GM12873 (cell line): ENCODE measurements at regions not wholly inside any gene's neighbourhood (a gene's known extent, or its start where the extent isn't known, plus 50 kb on each side); places are given as distances from the start of the nearest gene placed in this dataset.

Experiments
- TF ChIP-seq, protein P1 (sequence below): IDR thresholded peaks from 2 replicates; pipeline ENCODE4 v1.5.1; 2012; ENCODE audit warnings: low read depth, mild to moderate bottlenecking, moderate library complexity, low read length, control low read depth; ENCODE audit not compliant: insufficient read depth; ENCODE audit errors: missing control alignments

DNA sequence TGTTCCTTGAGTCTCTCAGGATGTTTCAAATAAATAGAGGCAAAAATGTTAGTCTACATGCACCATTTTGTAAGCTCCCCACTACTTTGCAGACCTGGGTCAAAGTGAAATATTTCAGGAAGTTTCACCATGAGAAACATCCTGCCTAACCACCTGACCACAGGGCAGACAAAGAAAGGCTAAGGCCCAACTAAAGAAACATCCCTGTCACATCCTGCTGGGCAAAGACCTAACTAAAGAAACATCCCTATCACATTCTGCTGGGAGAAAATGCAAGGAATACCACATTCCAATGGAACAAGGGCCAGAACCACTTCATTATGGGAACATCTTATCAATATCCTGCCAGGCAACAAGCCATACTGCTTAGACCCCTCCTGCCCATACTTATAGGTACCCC, 1303.4 kb downstream of the TECRL start:
- TF ChIP-seq, protein P1, sequence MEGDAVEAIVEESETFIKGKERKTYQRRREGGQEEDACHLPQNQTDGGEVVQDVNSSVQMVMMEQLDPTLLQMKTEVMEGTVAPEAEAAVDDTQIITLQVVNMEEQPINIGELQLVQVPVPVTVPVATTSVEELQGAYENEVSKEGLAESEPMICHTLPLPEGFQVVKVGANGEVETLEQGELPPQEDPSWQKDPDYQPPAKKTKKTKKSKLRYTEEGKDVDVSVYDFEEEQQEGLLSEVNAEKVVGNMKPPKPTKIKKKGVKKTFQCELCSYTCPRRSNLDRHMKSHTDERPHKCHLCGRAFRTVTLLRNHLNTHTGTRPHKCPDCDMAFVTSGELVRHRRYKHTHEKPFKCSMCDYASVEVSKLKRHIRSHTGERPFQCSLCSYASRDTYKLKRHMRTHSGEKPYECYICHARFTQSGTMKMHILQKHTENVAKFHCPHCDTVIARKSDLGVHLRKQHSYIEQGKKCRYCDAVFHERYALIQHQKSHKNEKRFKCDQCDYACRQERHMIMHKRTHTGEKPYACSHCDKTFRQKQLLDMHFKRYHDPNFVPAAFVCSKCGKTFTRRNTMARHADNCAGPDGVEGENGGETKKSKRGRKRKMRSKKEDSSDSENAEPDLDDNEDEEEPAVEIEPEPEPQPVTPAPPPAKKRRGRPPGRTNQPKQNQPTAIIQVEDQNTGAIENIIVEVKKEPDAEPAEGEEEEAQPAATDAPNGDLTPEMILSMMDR = no peak

DNA sequence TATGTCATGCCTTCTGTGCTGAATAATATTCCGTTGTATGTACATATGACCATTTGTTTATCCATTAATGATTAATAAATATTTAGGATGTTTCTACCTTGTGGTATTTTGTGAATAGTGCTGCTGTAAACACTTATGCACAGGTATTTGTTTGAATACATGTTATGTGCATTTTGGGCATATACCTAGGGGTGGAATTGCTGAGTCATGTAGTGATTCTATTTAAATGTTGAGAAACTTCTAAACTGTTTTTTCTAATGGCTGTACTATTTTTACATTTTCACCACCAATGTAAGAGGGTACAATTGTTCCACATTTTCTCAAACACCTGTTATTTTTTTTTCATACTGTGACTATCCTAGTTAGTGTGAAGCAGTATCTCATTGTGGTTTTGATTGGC, 1318.6 kb downstream of the TECRL start:
- TF ChIP-seq, protein P1 = no peak

DNA sequence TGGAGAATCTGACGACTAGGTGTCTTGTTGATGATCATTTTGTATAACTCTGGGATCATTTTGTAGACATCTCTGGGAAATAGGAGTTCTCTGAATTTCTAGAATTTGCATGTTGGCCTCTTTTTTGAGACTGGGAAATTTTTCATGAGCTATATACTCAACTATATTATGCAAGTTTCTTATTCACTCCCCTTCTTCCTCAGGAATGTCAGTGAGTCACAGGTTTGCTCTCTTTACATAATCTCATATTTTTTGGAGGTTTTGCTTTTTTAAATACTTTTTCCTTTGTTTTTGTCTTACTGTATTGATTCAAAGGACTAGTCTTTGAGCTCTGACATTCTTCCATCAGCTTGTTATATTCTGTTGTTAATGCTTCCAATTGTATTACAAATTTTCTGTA, 1324.2 kb downstream of the TECRL start:
- TF ChIP-seq, protein P1 = no peak

DNA sequence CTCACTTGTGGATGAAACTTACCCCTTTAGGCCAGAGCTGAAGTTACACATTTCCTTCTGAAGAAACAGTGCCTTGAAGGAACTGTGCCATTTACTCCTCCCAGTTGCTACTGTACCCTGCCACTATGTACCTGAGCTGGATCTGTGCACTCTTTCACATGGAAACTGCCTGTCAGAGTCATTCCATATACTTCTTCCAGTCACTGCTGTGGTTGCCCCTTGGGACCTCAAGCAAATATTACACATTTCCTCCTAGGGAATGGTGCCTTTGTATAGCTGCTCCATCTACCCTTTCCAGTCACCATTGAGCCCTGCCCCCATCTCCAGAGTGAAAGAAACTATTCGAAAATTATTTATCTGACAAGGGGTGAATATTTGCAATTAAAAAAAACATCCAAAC, 1328.3 kb downstream of the TECRL start:
- TF ChIP-seq, protein P1 = no peak

DNA sequence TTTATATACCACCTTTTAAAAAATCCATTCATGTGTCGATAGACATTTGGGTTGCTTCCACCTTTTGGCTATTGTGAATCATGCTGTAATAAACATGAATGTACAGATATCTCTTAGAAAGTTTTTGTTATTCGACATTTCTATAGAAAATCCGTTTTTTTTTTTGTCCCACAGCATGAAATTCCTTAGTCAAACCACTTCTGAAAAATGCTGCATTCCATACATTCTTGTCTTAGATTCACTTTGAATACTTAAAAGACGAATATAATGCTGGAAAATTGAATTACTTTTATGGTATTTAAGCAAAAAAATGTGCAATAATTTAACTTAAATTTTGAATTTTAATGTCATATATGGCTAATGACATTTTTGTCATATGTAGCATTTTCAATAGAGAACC, 1345.5 kb downstream of the TECRL start:
- TF ChIP-seq, protein P1 = no peak

DNA sequence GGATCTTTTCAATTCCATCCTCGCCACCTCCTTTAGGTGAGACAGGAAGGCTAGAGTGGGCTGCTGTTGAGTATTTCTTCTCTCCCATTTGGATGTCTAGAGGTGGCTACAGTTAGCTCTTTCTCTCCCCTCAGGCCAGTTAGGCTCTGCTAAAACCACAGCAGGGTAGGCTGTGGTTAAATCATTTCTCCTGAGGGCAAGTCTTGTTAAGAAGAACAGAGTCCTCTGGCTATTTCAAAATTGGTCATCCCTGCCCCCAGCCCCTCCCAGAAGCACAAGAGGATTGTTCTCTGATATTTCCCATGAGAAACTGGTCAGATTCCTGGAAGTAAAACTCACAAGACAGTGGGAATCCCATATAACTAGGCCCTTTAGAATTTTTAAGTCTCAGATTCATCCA, 1359.5 kb downstream of the TECRL start:
- TF ChIP-seq, protein P1 = no peak

DNA sequence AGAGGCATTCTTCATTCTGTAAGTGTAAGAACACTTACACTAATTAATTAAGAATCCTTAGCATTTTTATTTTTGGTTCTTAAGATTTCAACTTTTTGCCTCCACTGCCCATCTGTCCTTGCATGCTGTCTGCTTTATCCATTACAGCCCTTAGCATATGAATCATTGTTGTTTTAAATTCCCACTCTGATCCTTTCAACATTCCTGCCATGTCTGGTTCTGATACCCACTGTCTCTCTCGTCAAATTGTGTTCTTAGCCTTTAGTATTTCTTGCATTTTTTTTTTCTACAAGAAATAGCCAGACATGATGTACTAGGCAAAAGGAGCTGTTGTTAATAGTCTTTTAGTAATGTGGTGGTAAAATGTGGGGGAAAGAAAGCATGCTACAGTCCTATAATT, 1360.0 kb downstream of the TECRL start:
- TF ChIP-seq, protein P1 = no peak
